K562 (cell line): ENCODE measurements at regions not wholly inside any gene's neighbourhood (a gene's known extent, or its start where the extent isn't known, plus 50 kb on each side); places are given as distances from the start of the nearest gene placed in this dataset.

Experiments
- CBX8 ChIP-seq: fragments of 200-600 bp; sonication (generic); IDR thresholded peaks from 2 replicates; pipeline ENCODE4 v1.6.1; 2012; ENCODE audit warnings: borderline replicate concordance, mixed run types, low read depth, mild to moderate bottlenecking, moderate library complexity, mixed read lengths, low read length, control low read depth, inconsistent platforms; ENCODE audit not compliant: poor library complexity, severe bottlenecking; ENCODE audit errors: extremely low read depth
- CHD2 ChIP-seq: IDR thresholded peaks from 2 replicates; pipeline ENCODE4 v1.6.1; 2011; ENCODE audit warnings: low read depth, low read length
- CREM ChIP-seq: IDR thresholded peaks from 2 replicates; pipeline ENCODE4 v1.6.1; 2014; ENCODE audit warnings: antibody characterized with exemption, low read depth
- CTCF ChIP-seq, 3 experiments: IDR thresholded peaks in 2 of 3; conservative IDR thresholded peaks in 1 of 3; 2 replicates each; pipeline ENCODE4 v1.5.1; 2011 to 2012; ENCODE audit warnings: low read length in 3 of 3, mild to moderate bottlenecking in 3 of 3, control low read depth in 2 of 3, improper control_type of control experiment in 1 of 3, inconsistent platforms in 1 of 3, low read depth in 1 of 3, mixed read lengths in 1 of 3, moderate library complexity in 1 of 3; ENCODE audit not compliant: insufficient read depth in 2 of 3
- FUS ChIP-seq: fragments of 200-400 bp; formaldehyde crosslinking; optimal IDR thresholded peaks from 2 replicates; pipeline ENCODE3; 2017; ENCODE audit warnings: low read depth, low read length
- GTF3C2 ChIP-seq: IDR thresholded peaks from 3 replicates; pipeline ENCODE4 v1.6.1; 2011; ENCODE audit warnings: borderline replicate concordance, mild to moderate bottlenecking, moderate library complexity; ENCODE audit not compliant: insufficient read length; ENCODE audit errors: extremely low read depth
- JUND ChIP-seq, 2 experiments: IDR thresholded peaks; 2 replicates in 1 of 2; 3 replicates in 1 of 2; pipeline ENCODE4 v1.6.1; 2011; ENCODE audit warnings: borderline replicate concordance in 2 of 2, low read depth in 2 of 2, low read length in 2 of 2, improper control_type of control experiment in 1 of 2, missing biosample characterization in 1 of 2, missing genetic modification characterization in 1 of 2, missing genetic modification reagents in 1 of 2
- POLR2AphosphoS2 ChIP-seq: IDR thresholded peaks from 2 replicates; pipeline ENCODE4 v1.6.1; 2012; ENCODE audit warnings: low read length, improper control_type of control experiment
- SMAD4 ChIP-seq: fragments of 250-450 bp; sonication (Bioruptor Pico); conservative IDR thresholded peaks from 2 replicates; pipeline ENCODE4 v1.8.0; 2021; ENCODE audit warnings: inconsistent platforms, mild to moderate bottlenecking, moderate library complexity
- ZFP1 ChIP-seq: fragments of 450-650 bp; formaldehyde crosslinking; IDR thresholded peaks from 2 replicates; pipeline ENCODE4 v1.4.0; 2020; ENCODE audit warnings: mild to moderate bottlenecking, mixed read lengths
- TF ChIP-seq, protein P1 (sequence below), 3 experiments: fragments of 200-800 bp in 1 of 3; fragments of 250-450 bp in 1 of 3; fragments of 450-650 bp in 1 of 3; sonication (Bioruptor Pico) in 1 of 3; sonication (Bioruptor generic) in 1 of 3; formaldehyde crosslinking in 1 of 3; IDR thresholded peaks; 2 replicates each; pipeline versions ENCODE4 v1.6.1 to v1.8.0; 2016 to 2022; ENCODE audit warnings: mild to moderate bottlenecking in 2 of 3, missing genetic modification characterization in 2 of 3, missing compliant biosample characterization in 1 of 3, moderate library complexity in 1 of 3
- TF ChIP-seq, protein P2 (sequence below): fragments of 250-450 bp; sonication (Bioruptor Pico); IDR thresholded peaks from 2 replicates; pipeline ENCODE4 v1.8.0; 2021; ENCODE audit warnings: moderate library complexity, mild to moderate bottlenecking, inconsistent platforms
- TF ChIP-seq, protein P3 (sequence below): fragments of 250-450 bp; sonication (Bioruptor Pico); IDR thresholded peaks from 2 replicates; pipeline ENCODE4 v1.4.0; 2020; ENCODE audit warnings: borderline replicate concordance

GRCh38 chr1:201689647-201690046, 139.3 kb upstream of the IPO9 start:
- TF ChIP-seq CTCF (IDR thresholded peaks at IDR 0.05 in 2 of 3, conservative IDR thresholded peaks at IDR 0.05 in 1 of 3; ENCODE audit: insufficient read depth in 2 of 3, low read depth in 1 of 3, low read length in 3 of 3) (no peak), CBX8 (no peak), ZFP1 (no peak), JUND (IDR thresholded peaks at IDR 0.05; ENCODE audit: borderline replicate concordance, low read depth, low read length) (no peak), JUND (tag; IDR thresholded peaks at IDR 0.05; ENCODE audit: borderline replicate concordance, low read depth, low read length) (no peak), POLR2AphosphoS2 (no peak), FUS (no peak), CREM (no peak), CHD2 (no peak), SMAD4 (no peak), GTF3C2 (no peak)
- TF ChIP-seq, protein P1, sequence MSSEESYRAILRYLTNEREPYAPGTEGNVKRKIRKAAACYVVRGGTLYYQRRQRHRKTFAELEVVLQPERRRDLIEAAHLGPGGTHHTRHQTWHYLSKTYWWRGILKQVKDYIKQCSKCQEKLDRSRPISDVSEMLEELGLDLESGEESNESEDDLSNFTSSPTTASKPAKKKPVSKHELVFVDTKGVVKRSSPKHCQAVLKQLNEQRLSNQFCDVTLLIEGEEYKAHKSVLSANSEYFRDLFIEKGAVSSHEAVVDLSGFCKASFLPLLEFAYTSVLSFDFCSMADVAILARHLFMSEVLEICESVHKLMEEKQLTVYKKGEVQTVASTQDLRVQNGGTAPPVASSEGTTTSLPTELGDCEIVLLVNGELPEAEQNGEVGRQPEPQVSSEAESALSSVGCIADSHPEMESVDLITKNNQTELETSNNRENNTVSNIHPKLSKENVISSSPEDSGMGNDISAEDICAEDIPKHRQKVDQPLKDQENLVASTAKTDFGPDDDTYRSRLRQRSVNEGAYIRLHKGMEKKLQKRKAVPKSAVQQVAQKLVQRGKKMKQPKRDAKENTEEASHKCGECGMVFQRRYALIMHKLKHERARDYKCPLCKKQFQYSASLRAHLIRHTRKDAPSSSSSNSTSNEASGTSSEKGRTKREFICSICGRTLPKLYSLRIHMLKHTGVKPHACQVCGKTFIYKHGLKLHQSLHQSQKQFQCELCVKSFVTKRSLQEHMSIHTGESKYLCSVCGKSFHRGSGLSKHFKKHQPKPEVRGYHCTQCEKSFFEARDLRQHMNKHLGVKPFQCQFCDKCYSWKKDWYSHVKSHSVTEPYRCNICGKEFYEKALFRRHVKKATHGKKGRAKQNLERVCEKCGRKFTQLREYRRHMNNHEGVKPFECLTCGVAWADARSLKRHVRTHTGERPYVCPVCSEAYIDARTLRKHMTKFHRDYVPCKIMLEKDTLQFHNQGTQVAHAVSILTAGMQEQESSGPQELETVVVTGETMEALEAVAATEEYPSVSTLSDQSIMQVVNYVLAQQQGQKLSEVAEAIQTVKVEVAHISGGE (CRISPR knock-in tag; IDR thresholded peaks at IDR 0.05): no peak
- TF ChIP-seq, protein P2, sequence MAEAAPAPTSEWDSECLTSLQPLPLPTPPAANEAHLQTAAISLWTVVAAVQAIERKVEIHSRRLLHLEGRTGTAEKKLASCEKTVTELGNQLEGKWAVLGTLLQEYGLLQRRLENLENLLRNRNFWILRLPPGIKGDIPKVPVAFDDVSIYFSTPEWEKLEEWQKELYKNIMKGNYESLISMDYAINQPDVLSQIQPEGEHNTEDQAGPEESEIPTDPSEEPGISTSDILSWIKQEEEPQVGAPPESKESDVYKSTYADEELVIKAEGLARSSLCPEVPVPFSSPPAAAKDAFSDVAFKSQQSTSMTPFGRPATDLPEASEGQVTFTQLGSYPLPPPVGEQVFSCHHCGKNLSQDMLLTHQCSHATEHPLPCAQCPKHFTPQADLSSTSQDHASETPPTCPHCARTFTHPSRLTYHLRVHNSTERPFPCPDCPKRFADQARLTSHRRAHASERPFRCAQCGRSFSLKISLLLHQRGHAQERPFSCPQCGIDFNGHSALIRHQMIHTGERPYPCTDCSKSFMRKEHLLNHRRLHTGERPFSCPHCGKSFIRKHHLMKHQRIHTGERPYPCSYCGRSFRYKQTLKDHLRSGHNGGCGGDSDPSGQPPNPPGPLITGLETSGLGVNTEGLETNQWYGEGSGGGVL (CRISPR knock-in tag): no peak
- TF ChIP-seq, protein P3, sequence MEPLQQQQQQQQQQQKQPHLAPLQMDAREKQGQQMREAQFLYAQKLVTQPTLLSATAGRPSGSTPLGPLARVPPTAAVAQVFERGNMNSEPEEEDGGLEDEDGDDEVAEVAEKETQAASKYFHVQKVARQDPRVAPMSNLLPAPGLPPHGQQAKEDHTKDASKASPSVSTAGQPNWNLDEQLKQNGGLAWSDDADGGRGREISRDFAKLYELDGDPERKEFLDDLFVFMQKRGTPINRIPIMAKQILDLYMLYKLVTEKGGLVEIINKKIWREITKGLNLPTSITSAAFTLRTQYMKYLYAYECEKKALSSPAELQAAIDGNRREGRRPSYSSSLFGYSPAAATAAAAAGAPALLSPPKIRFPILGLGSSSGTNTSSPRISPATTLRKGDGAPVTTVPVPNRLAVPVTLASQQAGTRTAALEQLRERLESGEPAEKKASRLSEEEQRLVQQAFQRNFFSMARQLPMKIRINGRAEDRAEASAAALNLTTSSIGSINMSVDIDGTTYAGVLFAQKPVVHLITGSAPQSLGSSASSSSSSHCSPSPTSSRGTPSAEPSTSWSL (CRISPR knock-in tag): no peak
